Fibroblast of skin of abdomen (primary cell): ENCODE measurements at regions not wholly inside any gene's neighbourhood (a gene's known extent, or its start where the extent isn't known, plus 50 kb on each side); places are given as distances from the start of the nearest gene placed in this dataset.
"Not testable (repeated sequence)": the region's sequence is repeated elsewhere in the genome, so short reads cannot be mapped to it uniquely, and the experiment has no call there.

Experiments
- DNase-seq: peaks from one replicate; pipeline ENCODE4 v3.0.0-alpha.2; 2013

DNA sequence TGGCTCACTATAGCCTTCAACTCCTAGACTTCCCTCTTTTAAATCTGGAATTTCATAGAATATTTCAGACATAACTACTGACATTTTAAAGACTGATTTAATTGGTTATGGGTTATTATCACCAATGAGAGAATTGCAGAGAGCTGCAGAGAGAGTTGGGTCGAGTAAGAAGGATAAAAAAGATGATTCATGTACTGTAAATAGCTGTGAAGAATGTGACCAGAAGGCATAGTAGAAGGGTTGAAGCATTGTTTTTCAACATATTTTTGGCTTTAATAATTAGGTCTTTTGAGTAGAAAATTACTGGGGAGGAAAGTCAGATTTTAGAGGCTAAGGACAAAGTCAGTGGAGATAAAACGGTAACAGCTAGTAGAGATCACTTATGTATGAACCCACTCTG lies 503.2 kb upstream of the SLC8A1 start:
- no peak for DNase-seq

DNA sequence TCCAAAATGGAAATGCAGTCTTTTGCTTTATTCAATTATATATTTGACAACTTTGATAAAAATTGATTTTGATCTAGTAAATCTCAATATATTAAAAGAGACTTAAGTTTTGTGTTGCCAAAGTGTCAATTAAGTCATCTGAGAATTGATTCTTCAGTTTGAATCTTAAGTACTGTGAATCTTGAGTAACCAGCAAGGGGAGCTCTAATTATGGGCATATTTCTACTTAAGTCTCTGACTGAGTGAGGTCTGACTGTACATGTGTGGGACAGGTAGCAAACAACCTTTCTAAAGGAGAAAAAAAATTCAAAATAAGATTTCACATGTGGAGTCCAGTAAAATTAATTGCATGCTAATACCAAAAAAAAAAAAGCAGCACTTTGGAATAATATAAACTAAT lies 503.7 kb upstream of the SLC8A1 start:
- DNase-seq, result no peak

DNA sequence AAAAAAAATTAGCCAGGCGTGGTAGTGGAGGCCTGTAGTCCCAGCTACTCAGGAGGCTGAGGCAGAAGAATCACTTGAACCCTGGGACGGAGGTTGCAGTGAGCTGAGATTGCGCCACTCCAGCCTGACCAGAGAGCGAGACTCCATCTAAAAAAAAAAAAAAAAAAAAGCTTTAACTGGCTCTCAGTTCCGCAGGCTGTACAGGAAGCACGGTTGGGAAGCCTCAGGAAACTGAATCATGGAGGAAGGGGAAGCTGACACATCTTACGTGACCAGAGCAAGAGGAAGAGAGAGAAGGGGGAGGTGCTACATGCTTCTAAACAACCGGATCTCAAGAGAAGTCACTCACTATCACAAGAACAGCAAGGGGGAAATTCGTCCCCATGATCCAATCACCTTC lies 505.6 kb upstream of the SLC8A1 start:
- no peak for DNase-seq

DNA sequence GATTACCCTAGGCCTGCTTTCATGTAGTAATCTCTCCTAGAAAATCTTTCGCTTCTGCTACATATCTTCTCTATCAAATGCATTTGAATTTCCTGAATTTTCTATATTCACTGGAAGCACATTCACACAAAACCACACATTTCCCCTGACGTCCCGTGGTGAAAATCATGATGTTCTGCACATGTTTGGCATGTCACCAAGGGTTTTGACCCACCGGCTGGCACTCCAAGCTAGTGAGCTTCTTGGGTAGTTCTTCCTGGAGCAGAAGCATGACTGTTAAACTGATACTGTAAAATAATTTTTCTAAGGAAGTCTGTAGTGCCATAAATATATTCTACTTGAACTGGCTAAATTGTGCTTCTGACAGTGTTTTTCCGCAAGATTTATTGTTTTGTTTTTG lies 510.1 kb upstream of the SLC8A1 start:
- DNase-seq, result no peak

DNA sequence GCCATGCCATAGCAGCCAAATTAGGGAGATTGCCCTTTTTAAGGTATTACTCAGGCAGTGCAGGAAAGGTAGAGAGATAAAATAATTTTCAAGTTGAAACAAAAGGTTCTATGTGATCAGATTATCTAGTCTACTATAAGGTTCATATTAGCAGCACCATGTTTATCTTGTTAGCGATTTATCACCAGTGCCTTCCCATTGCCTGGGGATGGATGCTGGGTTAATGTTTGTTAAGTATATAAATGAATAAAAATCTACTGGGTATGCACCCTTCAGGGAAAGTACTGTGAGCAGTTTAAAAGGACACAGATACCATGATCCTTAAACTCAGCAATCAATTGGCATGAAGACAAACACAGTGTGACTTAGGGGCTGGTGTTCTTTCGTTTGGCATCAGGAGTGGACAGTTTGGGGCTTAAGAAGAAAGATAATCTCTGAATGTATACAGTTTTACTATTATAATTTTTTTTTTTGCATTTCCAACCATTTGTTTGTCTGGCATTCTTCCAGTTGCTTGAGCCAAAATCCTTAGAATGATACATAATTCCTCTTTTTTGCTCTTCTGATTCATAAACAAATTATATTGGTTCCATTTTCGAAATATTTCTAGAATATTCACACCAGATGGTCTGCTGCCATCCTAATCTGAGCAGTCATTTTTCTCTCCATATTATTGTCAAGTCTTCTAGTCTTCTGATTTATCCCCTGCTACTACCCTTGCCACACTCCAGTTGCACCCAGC lies 512.8 kb upstream of the SLC8A1 start:
- DNase-seq, result no peak

DNA sequence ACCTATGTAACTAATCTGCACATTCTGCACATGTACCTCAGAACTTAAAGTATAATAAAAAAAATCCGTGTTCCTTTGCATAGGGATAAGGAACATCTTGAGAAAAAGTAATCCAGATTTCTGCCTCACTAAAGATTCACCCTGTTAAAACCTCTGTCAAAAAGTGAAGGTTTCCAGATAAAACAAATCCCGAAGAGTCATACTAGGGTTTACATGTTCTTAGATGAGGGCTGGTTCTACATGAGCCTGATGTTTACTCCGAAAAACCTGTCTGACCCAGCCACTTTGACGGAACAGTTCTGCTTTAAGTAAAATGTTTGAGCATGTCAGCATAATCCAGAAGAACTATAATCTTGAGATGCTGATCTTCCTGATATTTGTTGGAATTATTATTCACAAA lies 515.6 kb upstream of the SLC8A1 start:
- DNase-seq, result no peak

DNA sequence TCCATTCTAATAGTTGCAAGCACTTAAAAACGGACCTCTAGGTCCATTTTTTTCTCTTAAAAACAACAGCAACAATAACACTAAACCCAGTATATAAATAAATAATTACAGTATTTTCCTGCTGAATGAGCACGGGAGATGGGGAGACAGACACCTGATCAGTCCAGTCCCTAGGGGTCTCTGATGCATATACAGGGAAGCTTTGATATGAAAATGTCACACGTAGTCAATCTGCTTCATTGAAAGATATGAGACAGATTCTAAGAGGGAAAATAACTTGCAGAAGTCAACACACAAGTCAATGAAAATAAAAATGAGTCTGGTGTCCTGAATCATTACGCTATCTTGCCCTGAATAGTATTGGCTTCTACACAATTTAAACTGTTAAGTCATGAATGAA lies 523.3 kb upstream of the SLC8A1 start:
- DNase-seq, result no peak

DNA sequence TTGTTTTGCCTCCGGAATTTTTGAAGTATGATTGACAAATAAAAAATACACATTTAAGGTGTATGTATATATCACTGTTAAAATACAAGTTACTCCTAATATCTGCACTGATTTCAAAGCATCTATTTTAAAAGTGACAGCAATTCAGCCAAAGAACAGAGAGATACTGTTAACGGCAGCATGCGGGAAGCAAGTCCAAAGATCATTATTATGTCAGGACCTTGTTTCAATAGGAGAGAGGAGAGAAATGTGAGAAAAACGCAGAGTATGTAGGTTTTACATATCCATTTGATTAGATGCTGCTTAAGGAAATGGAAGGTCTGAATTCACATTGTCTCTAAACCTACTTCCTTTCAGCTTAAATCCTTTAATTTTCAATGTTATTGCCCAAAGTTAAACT lies 545.5 kb upstream of the SLC8A1 start:
- DNase-seq, result no peak

DNA sequence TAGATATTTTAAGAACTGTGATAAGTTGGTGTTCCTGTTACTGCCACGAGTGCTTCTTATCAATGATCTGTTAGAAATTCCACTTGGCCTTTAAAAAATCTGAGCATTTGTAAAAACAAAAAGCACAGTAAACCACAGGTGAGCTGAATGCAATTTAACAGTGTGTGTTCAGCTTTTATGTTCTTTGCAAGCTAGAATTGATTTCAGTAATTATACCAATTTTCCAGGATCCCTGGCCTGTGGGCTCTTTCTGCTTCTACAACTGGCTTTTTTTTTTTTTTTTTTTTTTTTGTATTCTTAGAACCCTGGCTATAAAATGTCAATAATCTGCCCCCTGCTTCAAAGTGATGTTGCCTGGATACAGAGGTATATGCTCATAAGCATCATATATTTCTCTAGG lies 548.5 kb upstream of the SLC8A1 start:
- no peak for DNase-seq

DNA sequence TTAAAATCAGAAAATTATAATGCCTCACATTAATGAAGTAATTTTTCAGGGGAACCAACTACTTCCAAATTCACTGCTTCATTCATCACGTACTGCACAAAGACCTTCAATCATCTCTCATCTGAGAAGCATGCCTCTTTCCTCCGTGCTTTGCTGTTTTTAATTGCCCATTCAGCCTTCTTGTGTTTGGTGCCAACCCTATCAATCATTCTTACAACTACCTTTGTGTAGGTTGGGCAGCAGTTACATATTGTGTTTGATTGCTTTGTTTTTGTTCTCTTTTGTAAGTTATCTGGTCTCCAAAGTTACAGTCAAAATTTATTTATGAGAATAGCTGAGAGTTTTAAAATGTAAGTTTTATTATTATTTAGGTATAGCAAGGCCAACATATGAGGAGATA lies 549.0 kb upstream of the SLC8A1 start:
- DNase-seq, result no peak

DNA sequence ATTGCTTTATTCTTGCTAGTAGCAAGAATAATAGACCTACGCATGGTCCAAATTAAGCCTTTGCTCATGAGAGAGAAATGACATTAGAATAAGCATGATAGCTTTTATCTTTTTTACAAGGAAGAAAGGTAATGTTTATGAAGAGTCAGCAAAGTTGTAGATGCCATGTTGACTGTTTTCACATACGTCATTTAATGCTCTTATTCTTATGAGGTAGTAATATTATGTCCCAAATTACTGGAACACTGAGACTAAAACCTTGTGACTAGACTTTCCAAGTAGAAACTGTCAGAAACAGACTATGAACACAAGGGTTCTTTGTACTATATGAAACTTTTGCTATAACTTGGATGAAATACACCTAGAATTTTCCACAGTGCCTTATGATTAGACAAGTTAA lies 552.8 kb upstream of the SLC8A1 start:
- no peak for DNase-seq

DNA sequence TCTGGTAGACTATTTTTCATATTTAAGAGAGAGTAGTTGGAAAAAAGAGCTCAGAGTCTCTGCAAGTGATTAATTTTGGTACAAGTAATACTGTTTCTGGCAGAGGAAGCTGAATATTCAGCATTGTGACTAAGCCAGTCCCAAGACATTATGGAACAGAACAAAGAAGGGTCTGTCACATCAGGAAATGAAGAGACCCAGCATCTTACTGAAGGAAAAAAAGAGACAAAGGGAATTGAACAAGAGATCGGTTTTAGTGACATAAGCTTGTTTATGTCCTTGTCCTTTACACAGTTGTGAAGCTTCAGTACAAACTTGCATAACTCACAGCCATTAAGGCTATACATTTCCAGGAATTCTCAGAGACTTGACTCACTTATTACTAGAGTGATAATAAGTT lies 568.5 kb upstream of the SLC8A1 start:
- DNase-seq, result no peak

DNA sequence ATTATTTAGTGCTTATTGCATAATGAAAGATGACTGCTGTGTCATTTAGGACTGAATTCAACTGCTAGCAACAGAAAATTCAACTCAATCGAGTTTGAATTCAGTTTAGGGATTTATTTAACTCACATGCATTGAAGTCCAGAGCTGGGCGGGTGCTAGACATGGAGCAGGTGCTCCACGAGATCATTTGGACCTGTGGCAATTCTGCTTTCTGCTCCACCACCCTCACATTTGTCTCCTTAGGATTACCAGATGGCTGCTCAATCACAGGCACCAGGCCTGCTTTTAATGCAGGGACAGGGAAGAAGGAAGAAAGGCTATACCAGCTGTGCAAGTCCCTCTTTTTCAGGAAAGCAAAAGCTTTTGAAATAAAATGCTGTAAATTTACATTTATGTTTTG lies 572.9 kb upstream of the SLC8A1 start:
- DNase-seq, result no peak

DNA sequence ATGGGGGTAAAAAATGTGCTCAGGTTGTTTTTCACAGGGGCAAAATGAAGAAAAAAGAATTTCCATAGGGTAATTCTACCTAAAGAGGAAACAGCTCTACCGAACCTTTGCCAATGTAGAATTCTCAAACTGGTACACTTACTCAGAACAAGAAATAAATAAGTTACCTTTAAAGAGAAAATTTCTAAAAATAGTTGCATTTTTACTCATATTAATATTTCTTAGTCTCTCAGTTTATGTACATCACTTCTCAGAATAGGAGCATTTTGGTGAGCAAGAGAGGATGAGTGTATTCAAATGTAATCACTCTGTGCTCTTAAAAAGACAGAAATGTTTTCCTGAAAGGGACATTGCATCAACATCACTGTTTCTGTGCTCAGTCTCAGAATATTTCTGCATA lies 574.7 kb upstream of the SLC8A1 start:
- no peak for DNase-seq

DNA sequence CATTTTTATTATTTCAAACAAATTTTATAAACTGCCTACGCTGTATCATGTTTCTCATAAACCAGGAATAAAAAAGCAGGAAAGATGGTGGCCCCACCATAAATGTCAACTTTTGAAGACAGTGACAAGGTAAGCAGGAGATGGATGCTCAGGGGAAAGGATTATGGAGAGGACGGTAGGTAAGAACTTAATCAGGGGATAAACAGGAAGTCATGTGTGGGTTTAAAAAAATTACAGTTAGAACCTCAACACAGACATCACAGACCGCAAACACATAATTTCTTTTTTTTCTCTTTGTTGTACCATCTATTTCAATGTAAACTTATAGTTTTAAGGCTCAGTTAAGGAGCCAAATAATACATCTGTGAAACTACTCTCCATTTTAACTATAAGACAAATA lies 575.2 kb upstream of the SLC8A1 start:
- no peak for DNase-seq

DNA sequence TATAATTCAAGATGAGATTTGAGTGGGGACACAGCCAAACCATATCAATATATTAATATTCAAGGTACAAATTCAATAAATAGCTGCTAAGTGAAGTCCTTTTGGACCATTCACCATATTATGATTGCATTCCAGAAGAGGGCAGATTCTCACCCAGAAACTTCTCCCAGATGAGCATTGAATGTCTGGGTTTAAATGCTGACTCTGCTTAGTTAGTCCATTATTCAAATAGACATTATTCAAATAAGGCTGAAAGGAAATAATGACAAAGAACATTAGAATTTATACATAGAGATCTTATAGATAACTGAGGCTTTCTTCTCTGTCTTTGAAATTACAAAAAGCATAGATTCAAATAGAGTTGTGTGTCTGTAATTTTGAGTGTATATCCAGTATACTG lies 579.4 kb upstream of the SLC8A1 start:
- DNase-seq, result no peak

DNA sequence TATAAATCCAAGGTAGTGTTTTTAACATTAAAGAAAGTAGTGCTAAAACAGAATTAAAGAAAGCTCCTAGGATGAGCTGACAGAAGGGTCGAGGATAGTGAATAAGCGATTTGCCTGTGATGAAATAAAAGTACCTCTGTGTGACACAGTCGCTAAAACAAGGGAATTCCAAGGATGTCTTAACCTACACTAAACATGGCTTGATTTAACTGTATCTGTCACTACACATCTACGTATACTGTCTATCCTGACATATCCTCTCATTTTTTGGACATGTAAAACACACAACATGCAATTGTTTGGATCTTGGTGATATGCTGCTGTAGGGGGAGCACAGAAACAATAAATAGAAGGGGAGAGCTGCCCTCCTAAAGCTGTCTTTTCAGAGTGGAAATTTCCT lies 580.8 kb upstream of the SLC8A1 start:
- no peak for DNase-seq

DNA sequence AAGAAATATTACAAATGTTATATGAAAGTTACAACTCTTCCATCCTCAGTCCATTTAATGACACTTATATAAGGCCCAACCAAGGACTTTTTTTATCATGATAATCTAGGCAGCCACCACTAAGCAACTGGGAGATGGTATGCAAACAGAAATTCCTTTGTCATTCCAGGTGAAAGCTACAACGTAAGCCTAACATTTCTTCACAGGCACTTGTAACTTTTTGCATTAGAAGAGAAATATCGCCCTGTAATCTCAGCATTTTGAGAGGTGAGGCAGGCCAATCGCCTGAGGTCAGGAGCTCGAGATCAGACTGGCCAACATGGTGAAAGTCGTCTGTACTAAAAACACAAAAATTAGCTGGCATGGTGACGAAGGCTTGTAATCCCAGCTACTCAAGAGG lies 581.2 kb upstream of the SLC8A1 start:
- DNase-seq, result no peak

DNA sequence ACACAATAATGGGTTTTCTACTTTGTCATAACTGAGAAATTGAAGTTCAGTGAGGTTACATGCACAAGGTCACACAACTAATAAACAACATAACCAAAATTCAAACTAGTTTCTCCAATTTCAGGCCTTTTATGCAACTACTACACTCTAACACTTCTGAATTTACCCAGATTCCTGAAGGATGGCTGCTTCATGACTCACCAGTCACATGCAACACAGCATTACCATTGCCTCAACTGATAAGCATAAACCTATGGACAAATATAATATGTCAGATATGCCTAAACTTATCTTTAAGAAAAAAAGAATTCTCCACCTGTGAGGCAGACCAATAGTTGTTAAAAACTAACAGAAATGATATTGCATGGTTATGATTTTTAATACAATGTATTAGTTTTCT lies 586.5 kb upstream of the SLC8A1 start:
- DNase-seq, result peak; percentile 51

DNA sequence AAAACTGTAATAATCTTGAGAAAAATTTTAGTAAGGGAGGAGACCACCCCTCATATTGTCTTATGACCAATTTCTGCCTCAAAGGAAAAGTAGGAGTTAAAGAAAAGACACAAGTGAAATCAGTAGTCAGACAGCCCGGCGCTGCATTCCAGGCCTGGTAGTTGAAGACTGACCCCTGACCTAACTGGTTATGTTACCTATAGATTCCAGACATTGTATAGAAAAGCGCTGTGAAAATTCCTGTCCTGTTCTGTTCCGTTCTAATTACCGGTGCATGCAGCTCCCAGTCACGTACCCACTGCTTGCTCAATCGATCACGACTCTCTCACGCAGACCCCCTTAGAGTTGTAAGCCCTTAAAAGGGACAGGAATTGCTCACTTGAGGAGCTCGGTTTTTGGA lies 587.9 kb upstream of the SLC8A1 start:
- DNase-seq, result not testable (repeated sequence)

DNA sequence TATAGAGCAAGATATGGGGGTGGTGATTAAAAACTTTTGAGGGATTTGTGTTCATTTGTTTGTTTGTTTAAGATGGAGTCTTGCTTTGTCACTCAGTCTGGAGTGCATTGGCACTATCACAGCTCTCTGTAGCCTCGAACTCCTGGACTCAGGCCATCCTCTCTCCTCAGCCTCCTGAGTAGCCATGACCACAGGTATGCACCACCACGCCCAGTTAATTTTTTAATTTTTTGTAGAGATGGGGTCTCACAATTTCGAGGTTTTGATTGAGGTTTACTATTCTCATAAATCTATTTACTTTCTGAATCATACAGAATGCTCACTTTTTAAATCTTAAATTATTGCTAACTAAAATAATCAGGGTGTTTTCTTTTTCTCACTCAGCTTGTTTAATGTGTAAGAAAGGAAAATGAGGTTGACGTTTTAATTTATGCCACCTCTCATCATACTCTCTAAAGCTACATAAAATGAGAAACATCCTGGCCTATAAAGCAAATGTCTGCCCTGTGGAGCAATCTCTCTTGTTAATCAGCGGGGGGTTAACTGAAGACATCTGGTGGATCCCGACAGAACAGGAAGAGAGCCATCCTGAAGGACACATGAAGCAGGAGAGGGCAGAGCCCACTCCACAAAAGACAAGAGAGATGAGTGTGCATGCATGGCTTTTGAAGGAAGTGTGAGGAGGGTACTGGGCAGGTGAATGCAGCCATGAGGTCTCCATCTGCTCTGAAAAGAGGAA lies 589.1 kb upstream of the SLC8A1 start:
- DNase-seq, result peak; percentile 14

DNA sequence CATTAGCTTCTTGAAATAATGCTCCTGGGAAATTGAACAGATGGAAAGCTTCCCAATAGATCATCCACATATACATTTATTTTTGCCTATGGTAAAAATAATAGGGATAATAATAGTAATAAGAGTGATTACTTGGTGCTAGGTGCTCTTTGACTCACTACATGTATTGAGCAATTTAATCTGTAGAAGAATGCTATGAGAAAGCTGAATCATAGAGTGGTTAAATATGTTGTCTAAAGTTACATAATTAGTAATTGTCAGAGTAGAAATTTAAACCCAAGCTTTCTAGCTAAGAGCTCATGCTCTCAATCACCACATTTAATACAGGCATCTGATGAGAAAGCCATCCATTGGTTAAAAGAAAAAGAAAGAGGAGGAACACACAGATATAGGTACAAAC lies 590.5 kb upstream of the SLC8A1 start:
- peak; percentile 2 for DNase-seq

DNA sequence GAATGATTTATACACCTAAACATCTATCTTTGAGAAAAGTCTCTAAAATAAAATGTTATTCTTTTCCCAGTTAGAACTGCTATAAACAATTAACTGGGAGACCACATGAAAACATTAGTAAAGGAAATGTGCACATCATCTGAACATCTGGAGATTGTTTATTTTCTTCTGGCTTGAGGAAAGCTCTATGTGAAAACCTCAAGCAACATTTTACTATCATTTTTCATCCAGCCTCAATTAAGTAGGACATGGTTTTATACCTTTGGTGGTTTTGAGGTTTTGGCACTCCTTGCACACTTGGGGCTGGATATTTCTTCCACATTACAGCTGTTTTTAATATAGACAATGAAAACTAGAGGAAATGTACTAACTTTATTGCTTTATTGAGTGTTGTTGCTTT lies 609.5 kb upstream of the SLC8A1 start:
- peak; percentile 89 for DNase-seq

DNA sequence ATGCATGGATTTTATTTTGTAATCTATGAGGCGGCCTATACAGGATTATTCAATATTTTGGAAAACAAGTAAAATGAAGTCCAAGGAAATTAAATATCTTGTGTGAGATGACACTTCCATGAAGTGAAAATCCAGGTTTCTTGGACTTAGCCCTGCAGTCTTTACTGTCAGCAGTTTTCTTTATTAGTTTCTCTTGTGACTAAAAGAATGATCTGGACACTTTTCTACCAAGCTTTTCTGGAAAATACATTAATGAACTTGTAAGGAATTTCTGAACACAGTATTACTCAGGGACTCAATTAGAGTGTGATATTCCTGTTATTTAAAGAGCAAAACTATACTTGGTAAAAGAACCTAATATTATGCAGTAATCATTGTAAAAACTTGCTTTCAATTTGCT lies 610.4 kb upstream of the SLC8A1 start:
- DNase-seq, result no peak

DNA sequence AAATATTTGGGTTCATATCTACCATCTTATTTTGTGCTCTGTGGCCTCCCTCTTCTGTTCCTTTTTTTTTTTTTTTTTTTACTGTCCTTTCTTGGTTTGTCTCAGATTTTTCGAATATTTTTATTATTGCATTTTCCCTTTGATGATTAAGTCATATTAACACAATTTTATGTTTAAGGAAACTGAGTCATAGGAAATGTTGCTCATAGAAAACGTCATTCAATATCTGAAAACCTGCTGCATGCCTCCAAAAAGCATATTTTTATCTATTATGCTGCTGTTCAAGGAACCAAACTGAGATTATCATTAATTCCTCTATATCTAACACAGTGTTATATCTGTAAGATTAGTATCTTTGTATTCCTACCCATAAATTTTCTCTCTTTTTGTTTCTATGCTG lies 614.3 kb upstream of the SLC8A1 start:
- DNase-seq, result no peak
